ENCODE measurements at regions not wholly inside any gene's neighbourhood (a gene's known extent, or its start where the extent isn't known, plus 50 kb on each side); places are given as distances from the start of the nearest gene placed in this dataset.

DNA sequence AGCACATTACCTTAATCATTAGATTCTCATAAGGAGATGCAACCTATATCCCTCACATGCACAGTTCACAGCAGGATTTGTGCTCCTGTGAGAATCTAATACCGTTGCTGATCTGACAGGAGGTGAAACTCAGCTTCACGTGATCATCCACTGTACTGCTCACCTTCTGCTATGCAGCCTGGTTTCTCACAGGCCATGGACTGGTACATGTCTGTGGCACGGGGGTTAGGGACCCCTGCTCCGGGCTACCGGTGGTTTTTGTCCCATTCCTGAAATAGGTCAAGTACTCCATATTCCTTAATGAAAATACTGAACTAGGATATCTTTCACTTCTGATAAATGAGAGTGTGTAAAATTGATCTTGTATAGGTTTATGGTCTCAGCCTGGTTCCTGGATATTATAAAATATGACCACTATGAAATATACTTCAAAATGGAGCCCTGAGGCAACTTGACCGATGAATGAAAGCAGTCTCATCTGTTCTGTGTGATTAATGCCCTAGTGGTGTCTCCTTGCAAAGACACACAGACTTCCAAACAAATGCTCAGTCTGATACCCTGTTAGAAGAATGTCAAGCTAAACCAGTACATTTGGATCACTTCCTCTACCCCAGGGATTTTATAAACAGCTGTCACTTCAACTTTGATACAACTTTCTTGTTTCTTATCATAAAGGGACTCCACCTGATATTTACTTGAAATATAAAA is 492.9 kb upstream of the ANO3 start:
- no peak overlapping the region for H3K4me3 ChIP-seq (ENCODE audit: low read length in 2 of 2)
- H3K9ac ChIP-seq (ENCODE audit: low read depth, low read length, poor library complexity) = no peak overlapping the region
- no peak overlapping the region for H2BK120ac ChIP-seq (ENCODE audit: low read depth, low read length)
- H2BK15ac ChIP-seq (ENCODE audit: low read length) = no peak overlapping the region
- H2AFZ ChIP-seq (ENCODE audit: low read length) = no peak overlapping the region
- H4K8ac ChIP-seq (ENCODE audit: low read depth, low read length) = no peak overlapping the region
- no peaks in the 10 kb centered on the region for H3K27me3 ChIP-seq (ENCODE audit: control insufficient read depth in 3 of 3, insufficient read depth in 3 of 3, low read depth in 1 of 3, low read length in 3 of 3)
- no peaks in the 10 kb centered on the region for H3K36me3 ChIP-seq (replicated peaks in 1 of 2; ENCODE audit: control insufficient read depth in 2 of 2, insufficient read depth in 2 of 2, low read length in 2 of 2)
- no peak overlapping the region for H2BK5ac ChIP-seq (ENCODE audit: low read length)
- no peak overlapping the region for H2BK12ac ChIP-seq (ENCODE audit: low read length)
- H3K27ac ChIP-seq (replicated peaks; ENCODE audit: low read length) = no peak overlapping the region
- no peak overlapping the region for H3K14ac ChIP-seq (ENCODE audit: low read length)
- H3K4ac ChIP-seq (ENCODE audit: low read length) = no peak overlapping the region
- no peak overlapping the region for H3K18ac ChIP-seq (ENCODE audit: low read length)
- no peak overlapping the region for H2AK5ac ChIP-seq (ENCODE audit: low read depth, low read length)
- no peak for DNase-seq (ENCODE audit: low spot score)
- no peak overlapping the region for H3K4me2 ChIP-seq (ENCODE audit: insufficient read depth, low read length, poor library complexity, severe bottlenecking)
- WGBS, 2 donors (ENCODE audit: extremely low coverage in 2 of 2, insufficient read length in 2 of 2, insufficient replicate concordance in 1 of 2) = no CpG with 5 or more reads among the region's 6 CpGs
- no peaks in the 10 kb centered on the region for H3K9me3 ChIP-seq (replicated peaks in 1 of 2; ENCODE audit: control insufficient read depth in 2 of 2, insufficient read depth in 1 of 2, low read depth in 1 of 2, low read length in 2 of 2)
- no peaks in the 10 kb centered on the region for H3K79me1 ChIP-seq (ENCODE audit: low read depth, low read length)
- no peak overlapping the region for H3K23ac ChIP-seq (ENCODE audit: low read depth, low read length, poor library complexity)
- H4K91ac ChIP-seq (ENCODE audit: low read depth, low read length, poor library complexity) = no peak overlapping the region
- H3K4me1 ChIP-seq (ENCODE audit: control insufficient read depth in 2 of 2, insufficient read depth in 1 of 2, low read depth in 1 of 2, low read length in 2 of 2) = no peaks in the 10 kb centered on the region

DNA sequence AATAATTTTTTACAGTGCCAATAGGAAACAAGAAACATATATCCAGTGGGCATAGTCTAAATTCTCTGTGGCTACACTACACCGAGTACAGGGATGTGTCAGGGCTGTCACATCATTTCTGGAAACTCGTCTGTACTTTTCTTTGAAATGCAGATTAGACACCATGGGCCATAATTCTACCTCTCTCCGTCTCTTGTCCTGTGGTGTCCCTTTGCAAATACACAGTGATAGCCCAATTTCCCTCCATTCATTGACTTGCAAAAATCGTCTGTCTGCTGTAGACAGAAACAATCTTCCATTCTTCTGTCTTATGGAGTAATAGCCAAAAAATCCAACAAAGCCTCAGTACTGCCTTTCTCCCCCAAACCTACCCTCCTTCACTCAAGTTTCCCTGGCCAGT is 487.1 kb upstream of the ANO3 start:
- WGBS, 2 donors (ENCODE audit: extremely low coverage in 2 of 2, insufficient read length in 2 of 2, insufficient replicate concordance in 1 of 2) = no CpG with 5 or more reads among the region's 4 CpGs
- H2AFZ ChIP-seq (ENCODE audit: low read length) = no peak overlapping the region
- no peak overlapping the region for H2BK15ac ChIP-seq (ENCODE audit: low read length)
- no peak overlapping the region for H3K4ac ChIP-seq (ENCODE audit: low read length)
- H4K8ac ChIP-seq (ENCODE audit: low read depth, low read length) = no peak overlapping the region
- no peak overlapping the region for H3K27ac ChIP-seq (replicated peaks; ENCODE audit: low read length)
- no peak overlapping the region for H3K9ac ChIP-seq (ENCODE audit: low read depth, low read length, poor library complexity)
- no peak overlapping the region for H2BK5ac ChIP-seq (ENCODE audit: low read length)
- no peak overlapping the region for H3K4me3 ChIP-seq (ENCODE audit: low read length in 2 of 2)
- H3K79me1 ChIP-seq (ENCODE audit: low read depth, low read length) = no peaks in the 10 kb centered on the region
- H3K23ac ChIP-seq (ENCODE audit: low read depth, low read length, poor library complexity) = no peak overlapping the region
- no peaks in the 10 kb centered on the region for H3K4me1 ChIP-seq (ENCODE audit: control insufficient read depth in 2 of 2, insufficient read depth in 1 of 2, low read depth in 1 of 2, low read length in 2 of 2)
- no peaks in the 10 kb centered on the region for H3K36me3 ChIP-seq (replicated peaks in 1 of 2; ENCODE audit: control insufficient read depth in 2 of 2, insufficient read depth in 2 of 2, low read length in 2 of 2)
- H2BK12ac ChIP-seq (ENCODE audit: low read length) = no peak overlapping the region
- no peak overlapping the region for H3K14ac ChIP-seq (ENCODE audit: low read length)
- no peak overlapping the region for H3K18ac ChIP-seq (ENCODE audit: low read length)
- H3K4me2 ChIP-seq (ENCODE audit: insufficient read depth, low read length, poor library complexity, severe bottlenecking) = no peak overlapping the region
- H3K27me3 ChIP-seq (ENCODE audit: control insufficient read depth in 3 of 3, insufficient read depth in 3 of 3, low read depth in 1 of 3, low read length in 3 of 3) = no peaks in the 10 kb centered on the region
- no peak for DNase-seq (ENCODE audit: low spot score)
- H2AK5ac ChIP-seq (ENCODE audit: low read depth, low read length) = no peak overlapping the region
- no peak overlapping the region for H4K91ac ChIP-seq (ENCODE audit: low read depth, low read length, poor library complexity)
- no peak overlapping the region for H2BK120ac ChIP-seq (ENCODE audit: low read depth, low read length)
- H3K9me3 ChIP-seq (replicated peaks in 1 of 2; ENCODE audit: control insufficient read depth in 2 of 2, insufficient read depth in 1 of 2, low read depth in 1 of 2, low read length in 2 of 2) = no peaks in the 10 kb centered on the region

DNA sequence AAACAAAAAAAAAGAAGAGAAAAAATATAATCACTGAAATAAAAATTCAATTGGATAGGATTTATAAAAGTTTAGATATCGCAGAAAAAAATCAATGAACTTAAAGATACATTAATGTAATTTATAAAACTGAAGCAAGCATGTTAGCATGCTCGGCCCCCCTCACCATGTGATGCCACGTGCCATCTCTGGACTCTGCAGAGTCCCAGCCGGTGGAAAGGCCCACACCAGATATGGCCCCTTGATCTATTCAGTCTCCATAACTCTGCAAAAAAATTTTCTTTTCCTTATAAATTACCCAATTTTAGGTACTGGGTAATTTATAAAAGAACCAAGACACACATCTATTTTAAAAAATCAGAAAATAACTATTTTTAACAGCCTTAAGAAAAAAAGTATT is 476.0 kb upstream of the ANO3 start:
- H3K4me3 ChIP-seq (ENCODE audit: low read length in 2 of 2) = no peak overlapping the region
- no peak overlapping the region for H3K27ac ChIP-seq (replicated peaks; ENCODE audit: low read length)
- H2BK5ac ChIP-seq (ENCODE audit: low read length) = no peak overlapping the region
- no CpG with 5 or more reads among the region's 4 CpGs for WGBS, 2 donors (ENCODE audit: extremely low coverage in 2 of 2, insufficient read length in 2 of 2, insufficient replicate concordance in 1 of 2)
- no peaks in the 10 kb centered on the region for H3K27me3 ChIP-seq (ENCODE audit: control insufficient read depth in 3 of 3, insufficient read depth in 3 of 3, low read depth in 1 of 3, low read length in 3 of 3)
- no peaks in the 10 kb centered on the region for H3K36me3 ChIP-seq (replicated peaks in 1 of 2; ENCODE audit: control insufficient read depth in 2 of 2, insufficient read depth in 2 of 2, low read length in 2 of 2)
- no peak overlapping the region for H3K23ac ChIP-seq (ENCODE audit: low read depth, low read length, poor library complexity)
- H3K79me1 ChIP-seq (ENCODE audit: low read depth, low read length) = no peaks in the 10 kb centered on the region
- no peak overlapping the region for H2BK120ac ChIP-seq (ENCODE audit: low read depth, low read length)
- no peak overlapping the region for H4K91ac ChIP-seq (ENCODE audit: low read depth, low read length, poor library complexity)
- no peaks in the 10 kb centered on the region for H3K9me3 ChIP-seq (replicated peaks in 1 of 2; ENCODE audit: control insufficient read depth in 2 of 2, insufficient read depth in 1 of 2, low read depth in 1 of 2, low read length in 2 of 2)
- no peak overlapping the region for H3K14ac ChIP-seq (ENCODE audit: low read length)
- DNase-seq (ENCODE audit: low spot score) = no peak
- H2BK15ac ChIP-seq (ENCODE audit: low read length) = no peak overlapping the region
- no peak overlapping the region for H2AFZ ChIP-seq (ENCODE audit: low read length)
- no peak overlapping the region for H3K4me2 ChIP-seq (ENCODE audit: insufficient read depth, low read length, poor library complexity, severe bottlenecking)
- no peaks in the 10 kb centered on the region for H3K4me1 ChIP-seq (ENCODE audit: control insufficient read depth in 2 of 2, insufficient read depth in 1 of 2, low read depth in 1 of 2, low read length in 2 of 2)
- H3K18ac ChIP-seq (ENCODE audit: low read length) = no peak overlapping the region
- no peak overlapping the region for H3K9ac ChIP-seq (ENCODE audit: low read depth, low read length, poor library complexity)
- no peak overlapping the region for H4K8ac ChIP-seq (ENCODE audit: low read depth, low read length)
- no peak overlapping the region for H3K4ac ChIP-seq (ENCODE audit: low read length)
- no peak overlapping the region for H2BK12ac ChIP-seq (ENCODE audit: low read length)
- H2AK5ac ChIP-seq (ENCODE audit: low read depth, low read length) = no peak overlapping the region

DNA sequence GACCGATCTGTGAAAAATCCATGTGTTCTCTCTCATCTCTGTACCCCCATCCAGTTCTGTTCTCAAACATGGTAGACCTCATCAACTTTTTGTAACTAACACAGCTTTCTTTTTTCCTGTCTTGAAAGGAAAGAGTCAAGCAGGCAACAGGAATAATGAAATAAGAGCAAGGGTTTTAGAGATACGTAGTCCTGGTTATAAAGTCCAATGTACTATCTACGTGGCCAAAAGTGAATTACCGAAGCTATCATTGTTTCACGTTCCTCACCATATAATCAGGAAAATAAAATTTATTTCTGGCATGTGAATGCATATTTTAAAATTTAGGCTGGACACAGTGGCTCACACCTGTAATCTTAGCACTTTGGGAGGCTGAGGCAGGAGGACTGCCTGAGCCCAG is 472.2 kb upstream of the ANO3 start:
- no peak overlapping the region for H3K4me3 ChIP-seq (ENCODE audit: low read length in 2 of 2)
- no peaks in the 10 kb centered on the region for H3K79me1 ChIP-seq (ENCODE audit: low read depth, low read length)
- no peak overlapping the region for H2BK15ac ChIP-seq (ENCODE audit: low read length)
- no peak overlapping the region for H2BK120ac ChIP-seq (ENCODE audit: low read depth, low read length)
- WGBS, 2 donors (ENCODE audit: extremely low coverage in 2 of 2, insufficient read length in 2 of 2, insufficient replicate concordance in 1 of 2) = no CpG with 5 or more reads among the region's 5 CpGs
- no peak overlapping the region for H2AK5ac ChIP-seq (ENCODE audit: low read depth, low read length)
- no peak overlapping the region for H2AFZ ChIP-seq (ENCODE audit: low read length)
- H3K9me3 ChIP-seq (replicated peaks in 1 of 2; ENCODE audit: control insufficient read depth in 2 of 2, insufficient read depth in 1 of 2, low read depth in 1 of 2, low read length in 2 of 2) = no peaks in the 10 kb centered on the region
- H3K27ac ChIP-seq (replicated peaks; ENCODE audit: low read length) = no peak overlapping the region
- no peak overlapping the region for H3K9ac ChIP-seq (ENCODE audit: low read depth, low read length, poor library complexity)
- H3K27me3 ChIP-seq (ENCODE audit: control insufficient read depth in 3 of 3, insufficient read depth in 3 of 3, low read depth in 1 of 3, low read length in 3 of 3) = no peaks in the 10 kb centered on the region
- no peak overlapping the region for H3K14ac ChIP-seq (ENCODE audit: low read length)
- H3K4ac ChIP-seq (ENCODE audit: low read length) = no peak overlapping the region
- DNase-seq (ENCODE audit: low spot score) = no peak
- no peak overlapping the region for H3K4me2 ChIP-seq (ENCODE audit: insufficient read depth, low read length, poor library complexity, severe bottlenecking)
- H3K36me3 ChIP-seq (replicated peaks in 1 of 2; ENCODE audit: control insufficient read depth in 2 of 2, insufficient read depth in 2 of 2, low read length in 2 of 2) = no peaks in the 10 kb centered on the region
- H2BK12ac ChIP-seq (ENCODE audit: low read length) = no peak overlapping the region
- no peak overlapping the region for H4K8ac ChIP-seq (ENCODE audit: low read depth, low read length)
- H4K91ac ChIP-seq (ENCODE audit: low read depth, low read length, poor library complexity) = no peak overlapping the region
- no peak overlapping the region for H3K23ac ChIP-seq (ENCODE audit: low read depth, low read length, poor library complexity)
- no peaks in the 10 kb centered on the region for H3K4me1 ChIP-seq (ENCODE audit: control insufficient read depth in 2 of 2, insufficient read depth in 1 of 2, low read depth in 1 of 2, low read length in 2 of 2)
- H2BK5ac ChIP-seq (ENCODE audit: low read length) = no peak overlapping the region
- no peak overlapping the region for H3K18ac ChIP-seq (ENCODE audit: low read length)

Data from neuronal stem cell (in vitro differentiated cells).